ENCODE measurements at regions not wholly inside any gene's neighbourhood (a gene's known extent, or its start where the extent isn't known, plus 50 kb on each side); places are given as distances from the start of the nearest gene placed in this dataset.

DNA sequence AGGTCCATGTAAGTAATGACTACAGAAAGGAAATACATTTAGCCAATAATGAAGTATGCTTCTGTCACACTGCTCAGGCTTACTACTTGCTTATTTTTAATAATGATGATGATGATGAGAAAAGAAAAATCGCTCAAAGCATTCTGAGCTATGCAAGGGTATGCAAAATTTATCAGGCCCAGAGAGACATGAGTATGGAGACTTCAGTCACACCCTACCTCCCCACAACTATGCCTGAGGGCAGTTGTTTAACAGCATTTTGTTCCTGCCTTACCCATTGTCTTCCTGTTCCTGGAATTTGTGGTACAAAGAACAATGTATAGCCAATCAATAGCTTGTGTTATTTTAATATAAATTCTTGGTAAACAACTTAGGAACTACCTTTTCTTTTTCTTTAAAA, 232.6 kb upstream of the ZBED5 start:
- peaks cover 7% of the 10 kb centered on the region for H3K27me3 Mint-ChIP-seq (ENCODE audit: insufficient read depth)
- Histone ChIP-seq H3K9ac (ENCODE audit: extremely low read depth, low read length, poor library complexity, severe bottlenecking) (no peak overlapping the region), H3K36me3 (ENCODE audit: control insufficient read depth, insufficient read depth, low read length) (no peaks in the 10 kb centered on the region), H3K9me3 (ENCODE audit: control insufficient read depth, low read length) (peaks cover 20% of the 10 kb centered on the region), H3K4me1 (ENCODE audit: control insufficient read depth, insufficient read depth, low read length) (no peaks in the 10 kb centered on the region), H3K27me3 (ENCODE audit: control insufficient read depth, insufficient read depth, low read length, poor library complexity, severe bottlenecking) (no peaks in the 10 kb centered on the region), H3K27ac (ENCODE audit: low read depth, low read length) (no peak overlapping the region), H3K4me3 (ENCODE audit: low read length) (no peak overlapping the region)
- no peaks in the 10 kb centered on the region for H3K36me3 Mint-ChIP-seq (ENCODE audit: low read depth)
- TF ChIP-seq, protein P1, sequence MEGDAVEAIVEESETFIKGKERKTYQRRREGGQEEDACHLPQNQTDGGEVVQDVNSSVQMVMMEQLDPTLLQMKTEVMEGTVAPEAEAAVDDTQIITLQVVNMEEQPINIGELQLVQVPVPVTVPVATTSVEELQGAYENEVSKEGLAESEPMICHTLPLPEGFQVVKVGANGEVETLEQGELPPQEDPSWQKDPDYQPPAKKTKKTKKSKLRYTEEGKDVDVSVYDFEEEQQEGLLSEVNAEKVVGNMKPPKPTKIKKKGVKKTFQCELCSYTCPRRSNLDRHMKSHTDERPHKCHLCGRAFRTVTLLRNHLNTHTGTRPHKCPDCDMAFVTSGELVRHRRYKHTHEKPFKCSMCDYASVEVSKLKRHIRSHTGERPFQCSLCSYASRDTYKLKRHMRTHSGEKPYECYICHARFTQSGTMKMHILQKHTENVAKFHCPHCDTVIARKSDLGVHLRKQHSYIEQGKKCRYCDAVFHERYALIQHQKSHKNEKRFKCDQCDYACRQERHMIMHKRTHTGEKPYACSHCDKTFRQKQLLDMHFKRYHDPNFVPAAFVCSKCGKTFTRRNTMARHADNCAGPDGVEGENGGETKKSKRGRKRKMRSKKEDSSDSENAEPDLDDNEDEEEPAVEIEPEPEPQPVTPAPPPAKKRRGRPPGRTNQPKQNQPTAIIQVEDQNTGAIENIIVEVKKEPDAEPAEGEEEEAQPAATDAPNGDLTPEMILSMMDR (conservative IDR thresholded peaks at IDR 0.05), result no peak
- H3K27ac Mint-ChIP-seq, result no peak overlapping the region
- H3K4me3 Mint-ChIP-seq, result no peak overlapping the region
- WGBS, 2 experiments (ENCODE audit: insufficient coverage in 1 of 2, insufficient read length in 1 of 2), result 70% methylated on average over 1 of the region's 1 CpG; no CpG with 5 or more reads in 1 of the 2 experiments
- no peak for DNase-seq
- H3K9me3 Mint-ChIP-seq, result peaks cover 23% of the 10 kb centered on the region
- no peaks in the 10 kb centered on the region for H3K4me1 Mint-ChIP-seq

DNA sequence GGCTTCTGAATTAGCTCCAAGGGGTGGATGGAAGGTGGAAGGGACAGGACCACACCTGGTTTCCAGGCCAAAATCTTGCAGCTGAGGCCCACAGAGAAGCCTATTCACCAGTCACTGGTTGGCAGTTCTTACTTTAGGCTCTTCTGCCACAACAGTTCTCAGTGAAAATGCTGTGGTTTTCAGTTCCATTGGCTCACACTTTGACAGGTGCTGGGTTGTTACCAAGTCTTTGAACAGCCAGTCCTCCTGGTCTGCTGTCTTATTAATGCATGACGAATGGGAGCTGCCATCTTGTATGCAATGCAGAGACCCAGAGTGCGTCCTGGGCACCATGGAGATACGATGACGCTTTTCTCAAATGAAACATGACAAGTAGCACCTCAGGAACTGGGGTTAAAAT, 232.0 kb upstream of the ZBED5 start:
- Histone ChIP-seq H3K4me1 (ENCODE audit: control insufficient read depth, insufficient read depth, low read length) (no peaks in the 10 kb centered on the region), H3K27ac (ENCODE audit: low read depth, low read length) (no peak overlapping the region), H3K27me3 (ENCODE audit: control insufficient read depth, insufficient read depth, low read length, poor library complexity, severe bottlenecking) (no peaks in the 10 kb centered on the region), H3K4me3 (ENCODE audit: low read length) (no peak overlapping the region), H3K9ac (ENCODE audit: extremely low read depth, low read length, poor library complexity, severe bottlenecking) (no peak overlapping the region), H3K9me3 (ENCODE audit: control insufficient read depth, low read length) (peaks cover 20% of the 10 kb centered on the region), H3K36me3 (ENCODE audit: control insufficient read depth, insufficient read depth, low read length) (no peaks in the 10 kb centered on the region)
- Mint-ChIP-seq H3K4me3 (no peak overlapping the region), H3K4me1 (no peaks in the 10 kb centered on the region), H3K27ac (no peak overlapping the region), H3K36me3 (ENCODE audit: low read depth) (no peaks in the 10 kb centered on the region), H3K27me3 (ENCODE audit: insufficient read depth) (no peaks in the 10 kb centered on the region), H3K9me3 (peaks cover 23% of the 10 kb centered on the region)
- 86 to 92% methylated on average over 4 of the region's 4 CpGs for WGBS, 2 experiments (ENCODE audit: insufficient coverage in 1 of 2, insufficient read length in 1 of 2)
- no peak for DNase-seq
- TF ChIP-seq, protein P1 (conservative IDR thresholded peaks at IDR 0.05), result no peak

GRCh38 chr11:11086979-11087378, 229.1 kb upstream of the ZBED5 start:
- Histone ChIP-seq H3K27me3 (ENCODE audit: control insufficient read depth, insufficient read depth, low read length, poor library complexity, severe bottlenecking) (no peaks in the 10 kb centered on the region), H3K9ac (ENCODE audit: extremely low read depth, low read length, poor library complexity, severe bottlenecking) (no peak overlapping the region), H3K36me3 (ENCODE audit: control insufficient read depth, insufficient read depth, low read length) (no peaks in the 10 kb centered on the region), H3K4me1 (ENCODE audit: control insufficient read depth, insufficient read depth, low read length) (no peaks in the 10 kb centered on the region), H3K9me3 (ENCODE audit: control insufficient read depth, low read length) (peaks cover 18% of the 10 kb centered on the region), H3K4me3 (ENCODE audit: low read length) (no peak overlapping the region), H3K27ac (ENCODE audit: low read depth, low read length) (no peak overlapping the region)
- Mint-ChIP-seq H3K9me3 (peaks cover 18% of the 10 kb centered on the region), H3K27ac (no peak overlapping the region), H3K36me3 (ENCODE audit: low read depth) (no peaks in the 10 kb centered on the region), H3K4me3 (no peak overlapping the region), H3K4me1 (no peaks in the 10 kb centered on the region), H3K27me3 (ENCODE audit: insufficient read depth) (no peaks in the 10 kb centered on the region)
- 86 to 96% methylated on average over 1 to 2 of the region's 2 CpGs for WGBS, 2 experiments (ENCODE audit: insufficient coverage in 1 of 2, insufficient read length in 1 of 2)
- no peak for DNase-seq
- TF ChIP-seq, protein P1 (conservative IDR thresholded peaks at IDR 0.05), result no peak
